ENCODE measurements at regions not wholly inside any gene's neighbourhood (a gene's known extent, or its start where the extent isn't known, plus 50 kb on each side); places are given as distances from the start of the nearest gene placed in this dataset.

- Histone ChIP-seq H3K4me1 (no peaks in the 10 kb centered on the region), H3K27me3 (peaks cover 0 to 7% (median 0%) of the 10 kb centered on the region in 7 donors), H3K36me3 (no peaks in the 10 kb centered on the region), H3K27ac (no peak overlapping the region), H3K9me3 (no peaks in the 10 kb centered on the region), H3K4me3 (no peak overlapping the region)
- peak in 1 of 9 donors; percentile 15 for TF ChIP-seq CTCF (IDR thresholded peaks at IDR 0.05)
- no peak for DNase-seq
- WGBS, 2 donors = 88 to 92% methylated on average over 1 of the region's 1 CpG
- no peak for ATAC-seq
- intact Hi-C loops (cut with DNase I) = no loop called here
Observed at GRCh38 chrX:42615161-42615563, 162.8 kb downstream of the PPP1R2C start.

- Histone ChIP-seq H3K4me1 (no peaks in the 10 kb centered on the region), H3K27me3 (peaks cover 0 to 4% (median 0%) of the 10 kb centered on the region in 7 donors), H3K36me3 (no peaks in the 10 kb centered on the region), H3K9me3 (no peaks in the 10 kb centered on the region), H3K27ac (no peak overlapping the region), H3K4me3 (no peak overlapping the region)
- ATAC-seq = no peak
- WGBS, 2 donors = 91% methylated on average over 4 of the region's 4 CpGs
- TF ChIP-seq CTCF (IDR thresholded peaks at IDR 0.05) = no peak
- intact Hi-C loops (cut with DNase I) = no loop called here
- DNase-seq = no peak
Observed at GRCh38 chrX:42606591-42606990, 171.4 kb downstream of the PPP1R2C start.

GRCh38 chrX:42604302-42604701 is 173.7 kb downstream of the PPP1R2C start:
- peaks cover 0 to 4% (median 0%) of the 10 kb centered on the region in 7 donors for H3K27me3 ChIP-seq
- H3K4me1 ChIP-seq = no peaks in the 10 kb centered on the region
- no peak overlapping the region for H3K27ac ChIP-seq
- no peak overlapping the region for H3K4me3 ChIP-seq
- H3K9me3 ChIP-seq = no peaks in the 10 kb centered on the region
- 94 to 98% methylated on average over 2 of the region's 2 CpGs for WGBS, 2 donors
- intact Hi-C loops (cut with DNase I) = no loop called here
- H3K36me3 ChIP-seq = no peaks in the 10 kb centered on the region
- DNase-seq (no peak), ATAC-seq (no peak)
- TF ChIP-seq CTCF (IDR thresholded peaks at IDR 0.05) = no peak

GRCh38 chrX:42603016-42603415 is 174.9 kb downstream of the PPP1R2C start:
- TF ChIP-seq CTCF (IDR thresholded peaks at IDR 0.05) = no peak
- Histone ChIP-seq H3K27me3 (peaks cover 0 to 1% (median 0%) of the 10 kb centered on the region in 7 donors), H3K36me3 (no peaks in the 10 kb centered on the region), H3K4me1 (no peaks in the 10 kb centered on the region), H3K4me3 (no peak overlapping the region), H3K27ac (no peak overlapping the region), H3K9me3 (no peaks in the 10 kb centered on the region)
- DNase-seq (no peak), ATAC-seq (no peak)
- intact Hi-C loops (cut with DNase I) = no loop called here
- 96 to 100% methylated on average over 2 of the region's 2 CpGs for WGBS, 2 donors

Data from heart right ventricle (tissue), 16 donors.